ENCODE measurements at regions not wholly inside any gene's neighbourhood (a gene's known extent, or its start where the extent isn't known, plus 50 kb on each side); places are given as distances from the start of the nearest gene placed in this dataset.

- TF ChIP-seq, protein P1, sequence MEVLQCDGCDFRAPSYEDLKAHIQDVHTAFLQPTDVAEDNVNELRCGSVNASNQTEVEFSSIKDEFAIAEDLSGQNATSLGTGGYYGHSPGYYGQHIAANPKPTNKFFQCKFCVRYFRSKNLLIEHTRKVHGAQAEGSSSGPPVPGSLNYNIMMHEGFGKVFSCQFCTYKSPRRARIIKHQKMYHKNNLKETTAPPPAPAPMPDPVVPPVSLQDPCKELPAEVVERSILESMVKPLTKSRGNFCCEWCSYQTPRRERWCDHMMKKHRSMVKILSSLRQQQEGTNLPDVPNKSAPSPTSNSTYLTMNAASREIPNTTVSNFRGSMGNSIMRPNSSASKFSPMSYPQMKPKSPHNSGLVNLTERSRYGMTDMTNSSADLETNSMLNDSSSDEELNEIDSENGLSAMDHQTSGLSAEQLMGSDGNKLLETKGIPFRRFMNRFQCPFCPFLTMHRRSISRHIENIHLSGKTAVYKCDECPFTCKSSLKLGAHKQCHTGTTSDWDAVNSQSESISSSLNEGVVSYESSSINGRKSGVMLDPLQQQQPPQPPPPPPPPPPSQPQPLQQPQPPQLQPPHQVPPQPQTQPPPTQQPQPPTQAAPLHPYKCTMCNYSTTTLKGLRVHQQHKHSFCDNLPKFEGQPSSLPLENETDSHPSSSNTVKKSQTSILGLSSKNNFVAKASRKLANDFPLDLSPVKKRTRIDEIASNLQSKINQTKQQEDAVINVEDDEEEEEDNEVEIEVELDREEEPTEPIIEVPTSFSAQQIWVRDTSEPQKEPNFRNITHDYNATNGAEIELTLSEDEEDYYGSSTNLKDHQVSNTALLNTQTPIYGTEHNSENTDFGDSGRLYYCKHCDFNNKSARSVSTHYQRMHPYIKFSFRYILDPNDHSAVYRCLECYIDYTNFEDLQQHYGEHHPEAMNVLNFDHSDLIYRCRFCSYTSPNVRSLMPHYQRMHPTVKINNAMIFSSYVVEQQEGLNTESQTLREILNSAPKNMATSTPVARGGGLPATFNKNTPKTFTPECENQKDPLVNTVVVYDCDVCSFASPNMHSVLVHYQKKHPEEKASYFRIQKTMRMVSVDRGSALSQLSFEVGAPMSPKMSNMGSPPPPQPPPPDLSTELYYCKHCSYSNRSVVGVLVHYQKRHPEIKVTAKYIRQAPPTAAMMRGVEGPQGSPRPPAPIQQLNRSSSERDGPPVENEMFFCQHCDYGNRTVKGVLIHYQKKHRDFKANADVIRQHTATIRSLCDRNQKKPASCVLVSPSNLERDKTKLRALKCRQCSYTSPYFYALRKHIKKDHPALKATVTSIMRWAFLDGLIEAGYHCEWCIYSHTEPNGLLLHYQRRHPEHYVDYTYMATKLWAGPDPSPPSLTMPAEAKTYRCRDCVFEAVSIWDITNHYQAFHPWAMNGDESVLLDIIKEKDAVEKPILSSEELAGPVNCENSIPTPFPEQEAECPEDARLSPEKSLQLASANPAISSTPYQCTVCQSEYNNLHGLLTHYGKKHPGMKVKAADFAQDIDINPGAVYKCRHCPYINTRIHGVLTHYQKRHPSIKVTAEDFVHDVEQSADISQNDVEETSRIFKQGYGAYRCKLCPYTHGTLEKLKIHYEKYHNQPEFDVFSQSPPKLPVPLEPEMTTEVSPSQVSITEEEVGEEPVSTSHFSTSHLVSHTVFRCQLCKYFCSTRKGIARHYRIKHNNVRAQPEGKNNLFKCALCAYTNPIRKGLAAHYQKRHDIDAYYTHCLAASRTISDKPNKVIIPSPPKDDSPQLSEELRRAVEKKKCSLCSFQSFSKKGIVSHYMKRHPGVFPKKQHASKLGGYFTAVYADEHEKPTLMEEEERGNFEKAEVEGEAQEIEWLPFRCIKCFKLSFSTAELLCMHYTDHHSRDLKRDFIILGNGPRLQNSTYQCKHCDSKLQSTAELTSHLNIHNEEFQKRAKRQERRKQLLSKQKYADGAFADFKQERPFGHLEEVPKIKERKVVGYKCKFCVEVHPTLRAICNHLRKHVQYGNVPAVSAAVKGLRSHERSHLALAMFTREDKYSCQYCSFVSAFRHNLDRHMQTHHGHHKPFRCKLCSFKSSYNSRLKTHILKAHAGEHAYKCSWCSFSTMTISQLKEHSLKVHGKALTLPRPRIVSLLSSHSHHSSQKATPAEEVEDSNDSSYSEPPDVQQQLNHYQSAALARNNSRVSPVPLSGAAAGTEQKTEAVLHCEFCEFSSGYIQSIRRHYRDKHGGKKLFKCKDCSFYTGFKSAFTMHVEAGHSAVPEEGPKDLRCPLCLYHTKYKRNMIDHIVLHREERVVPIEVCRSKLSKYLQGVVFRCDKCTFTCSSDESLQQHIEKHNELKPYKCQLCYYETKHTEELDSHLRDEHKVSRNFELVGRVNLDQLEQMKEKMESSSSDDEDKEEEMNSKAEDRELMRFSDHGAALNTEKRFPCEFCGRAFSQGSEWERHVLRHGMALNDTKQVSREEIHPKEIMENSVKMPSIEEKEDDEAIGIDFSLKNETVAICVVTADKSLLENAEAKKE (CRISPR knock-in tag; IDR thresholded peaks at IDR 0.05), result no peak
- no peak for TF ChIP-seq ZNF114 (CRISPR knock-in tag; IDR thresholded peaks at IDR 0.05)
Measured at GRCh38 chr16:79517156-79517555, 83.4 kb downstream of the MAF start (continued).

GRCh38 chr16:79510879-79511278 is 89.7 kb downstream of the MAF start:
- Mint-ChIP-seq H3K9me3 (no peaks in the 10 kb centered on the region), H3K4me1 (no peaks in the 10 kb centered on the region; the same call in 2 of the 3 replicates), H3K36me3 (ENCODE audit: low read depth) (no peaks in the 10 kb centered on the region), H3K4me3 (no peak overlapping the region), H3K27ac (no peak overlapping the region), H3K27me3 (ENCODE audit: insufficient read depth, low read depth, poor library complexity) (peaks cover 2% of the 10 kb centered on the region)
- H3K4me2 ChIP-seq, result no peak overlapping the region
- 0 out of 2 replicates have a peak, but pooled peaks cover 5% of the 10 kb centered on the region for H3K9me2 ChIP-seq (ENCODE audit: insufficient read depth)
- no peaks in the 10 kb centered on the region for H3F3A ChIP-seq (replicated peaks; ENCODE audit: low read depth)
- no peak overlapping the region for H3K27ac ChIP-seq (ENCODE audit: low read depth)
- H2AFZ ChIP-seq, result no peak overlapping the region
- DNase-seq (ENCODE audit: low spot score) (no peak), ATAC-seq (no peak)
- H3K79me2 ChIP-seq (replicated peaks; ENCODE audit: insufficient read depth), result no peaks in the 10 kb centered on the region
- no peaks in the 10 kb centered on the region for H4K20me1 ChIP-seq (replicated peaks; ENCODE audit: insufficient read depth)
- no peaks in the 10 kb centered on the region for H3K36me3 ChIP-seq (ENCODE audit: insufficient read depth)
- no peak overlapping the region for H3K4me3 ChIP-seq
- H3K4me1 ChIP-seq (ENCODE audit: insufficient read depth), result no peaks in the 10 kb centered on the region
- H3K27me3 ChIP-seq (ENCODE audit: insufficient read depth), result no peaks in the 10 kb centered on the region
- TF ChIP-seq JUNB (IDR thresholded peaks at IDR 0.05; ENCODE audit: unreplicated experiment) (no peak), CTCF (conservative IDR thresholded peaks at IDR 0.05; ENCODE audit: low read depth in 2 of 2) (no peak), ZNF331 (CRISPR knock-in tag; IDR thresholded peaks at IDR 0.05; ENCODE audit: low read depth) (no peak), ETS1 (IDR thresholded peaks at IDR 0.05) (no peak), NANOG (IDR thresholded peaks at IDR 0.05; ENCODE audit: borderline replicate concordance) (no peak), ZNF114 (CRISPR knock-in tag; IDR thresholded peaks at IDR 0.05) (no peak), STAT1 (IDR thresholded peaks at IDR 0.05; ENCODE audit: unreplicated experiment) (no peak)
- TF ChIP-seq, protein P2, sequence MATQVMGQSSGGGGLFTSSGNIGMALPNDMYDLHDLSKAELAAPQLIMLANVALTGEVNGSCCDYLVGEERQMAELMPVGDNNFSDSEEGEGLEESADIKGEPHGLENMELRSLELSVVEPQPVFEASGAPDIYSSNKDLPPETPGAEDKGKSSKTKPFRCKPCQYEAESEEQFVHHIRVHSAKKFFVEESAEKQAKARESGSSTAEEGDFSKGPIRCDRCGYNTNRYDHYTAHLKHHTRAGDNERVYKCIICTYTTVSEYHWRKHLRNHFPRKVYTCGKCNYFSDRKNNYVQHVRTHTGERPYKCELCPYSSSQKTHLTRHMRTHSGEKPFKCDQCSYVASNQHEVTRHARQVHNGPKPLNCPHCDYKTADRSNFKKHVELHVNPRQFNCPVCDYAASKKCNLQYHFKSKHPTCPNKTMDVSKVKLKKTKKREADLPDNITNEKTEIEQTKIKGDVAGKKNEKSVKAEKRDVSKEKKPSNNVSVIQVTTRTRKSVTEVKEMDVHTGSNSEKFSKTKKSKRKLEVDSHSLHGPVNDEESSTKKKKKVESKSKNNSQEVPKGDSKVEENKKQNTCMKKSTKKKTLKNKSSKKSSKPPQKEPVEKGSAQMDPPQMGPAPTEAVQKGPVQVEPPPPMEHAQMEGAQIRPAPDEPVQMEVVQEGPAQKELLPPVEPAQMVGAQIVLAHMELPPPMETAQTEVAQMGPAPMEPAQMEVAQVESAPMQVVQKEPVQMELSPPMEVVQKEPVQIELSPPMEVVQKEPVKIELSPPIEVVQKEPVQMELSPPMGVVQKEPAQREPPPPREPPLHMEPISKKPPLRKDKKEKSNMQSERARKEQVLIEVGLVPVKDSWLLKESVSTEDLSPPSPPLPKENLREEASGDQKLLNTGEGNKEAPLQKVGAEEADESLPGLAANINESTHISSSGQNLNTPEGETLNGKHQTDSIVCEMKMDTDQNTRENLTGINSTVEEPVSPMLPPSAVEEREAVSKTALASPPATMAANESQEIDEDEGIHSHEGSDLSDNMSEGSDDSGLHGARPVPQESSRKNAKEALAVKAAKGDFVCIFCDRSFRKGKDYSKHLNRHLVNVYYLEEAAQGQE (IDR thresholded peaks at IDR 0.05; ENCODE audit: unreplicated experiment), result no peak
